ENCODE measurements at regions not wholly inside any gene's neighbourhood (a gene's known extent, or its start where the extent isn't known, plus 50 kb on each side); places are given as distances from the start of the nearest gene placed in this dataset.
"Not testable (repeated sequence)": the region's sequence is repeated elsewhere in the genome, so short reads cannot be mapped to it uniquely, and the experiment has no call there.

- H2AFZ ChIP-seq (ENCODE audit: low read depth, low read length), result no peak overlapping the region
- H3K4me3 ChIP-seq (ENCODE audit: low read length), result no peak overlapping the region
- TF ChIP-seq EZH2 (IDR thresholded peaks at IDR 0.05; ENCODE audit: borderline replicate concordance, insufficient read depth, low read length, poor library complexity, severe bottlenecking) (no peak), EP300 (conservative IDR thresholded peaks at IDR 0.05; ENCODE audit: poor library complexity, severe bottlenecking) (no peak), MXI1 (conservative IDR thresholded peaks at IDR 0.05; ENCODE audit: poor library complexity, severe bottlenecking) (no peak), POLR2AphosphoS5 (IDR thresholded peaks at IDR 0.05) (no peak), RAD21 (conservative IDR thresholded peaks at IDR 0.05) (no peak), CTCF (IDR thresholded peaks at IDR 0.05; ENCODE audit: poor library complexity, severe bottlenecking) (no peak), SMC3 (conservative IDR thresholded peaks at IDR 0.05; ENCODE audit: poor library complexity) (no peak), TAF1 (IDR thresholded peaks at IDR 0.05; ENCODE audit: low read depth) (no peak), REST (IDR thresholded peaks at IDR 0.05; ENCODE audit: borderline replicate concordance) (no peak)
- H3K27ac ChIP-seq (ENCODE audit: low read length), result no peak overlapping the region
- no peaks in the 10 kb centered on the region for H3K79me2 ChIP-seq (replicated peaks; ENCODE audit: insufficient read depth, low read length)
- no peaks in the 10 kb centered on the region for H3K9me2 ChIP-seq (ENCODE audit: insufficient read depth, low read length)
- no peaks in the 10 kb centered on the region for H3K36me3 ChIP-seq (ENCODE audit: insufficient read depth, low read length)
- no peaks in the 10 kb centered on the region for H3K9me3 ChIP-seq (ENCODE audit: low read length)
- no peak overlapping the region for H3K9ac ChIP-seq (ENCODE audit: low read length)
- no peak overlapping the region for H3K4me2 ChIP-seq (ENCODE audit: low read length)
- H4K20me1 ChIP-seq (ENCODE audit: insufficient read depth), result no peaks in the 10 kb centered on the region
- no peaks in the 10 kb centered on the region for H3F3A ChIP-seq (ENCODE audit: insufficient read depth, low read length, poor library complexity, severe bottlenecking)
- no peaks in the 10 kb centered on the region for H3K27me3 ChIP-seq (ENCODE audit: insufficient read depth, low read depth, low read length)
Observed at GRCh38 chr20:17822039-17822438, 122.3 kb downstream of the BANF2 start.

GRCh38 chr20:17821606-17822005 is 121.8 kb downstream of the BANF2 start:
- H3K4me3 ChIP-seq (ENCODE audit: low read length); H3K36me3 ChIP-seq (ENCODE audit: insufficient read depth, low read length); H3K4me2 ChIP-seq (ENCODE audit: low read length); H4K20me1 ChIP-seq (ENCODE audit: insufficient read depth); H3F3A ChIP-seq (ENCODE audit: insufficient read depth, low read length, poor library complexity, severe bottlenecking); H3K27ac ChIP-seq (ENCODE audit: low read length); H2AFZ ChIP-seq (ENCODE audit: low read depth, low read length); H3K9ac ChIP-seq (ENCODE audit: low read length); H3K79me2 ChIP-seq (replicated peaks; ENCODE audit: insufficient read depth, low read length); H3K9me3 ChIP-seq (ENCODE audit: low read length); H3K9me2 ChIP-seq (ENCODE audit: insufficient read depth, low read length); H3K27me3 ChIP-seq (ENCODE audit: insufficient read depth, low read depth, low read length): not testable (repeated sequence)

All from neural cell (in vitro differentiated cells).